Smooth muscle cell (in vitro differentiated cells): ENCODE measurements at regions not wholly inside any gene's neighbourhood (a gene's known extent, or its start where the extent isn't known, plus 50 kb on each side); places are given as distances from the start of the nearest gene placed in this dataset.

Experiments used
- DNase-seq: peaks from one replicate; lab custom pipeline; 2025; ENCODE audit not compliant: unreplicated experiment; lab: John Stamatoyannopoulos, UW
- H2AFZ ChIP-seq: fragments of 200-600 bp; sonication (generic); 2 replicates; pipeline ENCODE4 v1.6.0; 2016; ENCODE audit warnings: antibody characterized with exemption, low read depth, mild to moderate bottlenecking
- H3F3A ChIP-seq: fragments of 200-600 bp; sonication (generic); 2 replicates; pipeline ENCODE4 v1.6.0; 2017; ENCODE audit warnings: antibody characterized with exemption, low read depth
- H3K27ac ChIP-seq: fragments of 200-600 bp; sonication (generic); 2 replicates; pipeline ENCODE4 v1.5.1; 2016; ENCODE audit warnings: low read depth, mild to moderate bottlenecking
- H3K27me3 ChIP-seq: fragments of 200-600 bp; sonication (generic); 2 replicates; pipeline ENCODE4 v1.6.1; 2016; ENCODE audit warnings: low read depth, mild to moderate bottlenecking
- H3K36me3 ChIP-seq: fragments of 200-600 bp; sonication (generic); 2 replicates; pipeline ENCODE4 v1.5.1; 2016; ENCODE audit warnings: low read depth
- H3K4me1 ChIP-seq: fragments of 200-600 bp; sonication (generic); 2 replicates; pipeline ENCODE4 v1.5.1; 2016; ENCODE audit warnings: low read depth
- H3K4me2 ChIP-seq: fragments of 200-600 bp; sonication (generic); 2 replicates; pipeline ENCODE4 v1.6.0; 2016; ENCODE audit warnings: mild to moderate bottlenecking
- H3K4me3 ChIP-seq: fragments of 200-600 bp; sonication (generic); 2 replicates; pipeline ENCODE4 v1.5.1; 2016; ENCODE audit warnings: mild to moderate bottlenecking
- H3K79me2 ChIP-seq: fragments of 200-600 bp; sonication (generic); 2 replicates; pipeline ENCODE4 v1.6.0; 2016; ENCODE audit warnings: low read depth, mild to moderate bottlenecking
- H3K9ac ChIP-seq: fragments of 200-600 bp; sonication (generic); 2 replicates; pipeline ENCODE4 v1.6.0; 2016; ENCODE audit warnings: low read depth
- H3K9me3 ChIP-seq: fragments of 200-600 bp; sonication (generic); replicated peaks from 2 replicates; pipeline ENCODE4 v1.5.1; 2016; ENCODE audit warnings: low read depth
- H4K20me1 ChIP-seq: fragments of 200-600 bp; sonication (generic); 2 replicates; pipeline ENCODE4 v1.6.0; 2016; ENCODE audit warnings: low read depth
- WGBS: methylation state at CpG from one replicate; pipeline ENCODE4 v1.1.7; 2016; ENCODE audit warnings: low lambda C conversion rate; 5-methylcytosine and 5-hydroxymethylcytosine counted together
- TF ChIP-seq, protein P1 (sequence below): fragments of 200-600 bp; sonication (generic); IDR thresholded peaks from 2 replicates; pipeline ENCODE4 v1.5.1; 2017; ENCODE audit warnings: borderline replicate concordance, mild to moderate bottlenecking, antibody characterized with exemption; ENCODE audit not compliant: insufficient read depth, poor library complexity, severe bottlenecking

DNA sequence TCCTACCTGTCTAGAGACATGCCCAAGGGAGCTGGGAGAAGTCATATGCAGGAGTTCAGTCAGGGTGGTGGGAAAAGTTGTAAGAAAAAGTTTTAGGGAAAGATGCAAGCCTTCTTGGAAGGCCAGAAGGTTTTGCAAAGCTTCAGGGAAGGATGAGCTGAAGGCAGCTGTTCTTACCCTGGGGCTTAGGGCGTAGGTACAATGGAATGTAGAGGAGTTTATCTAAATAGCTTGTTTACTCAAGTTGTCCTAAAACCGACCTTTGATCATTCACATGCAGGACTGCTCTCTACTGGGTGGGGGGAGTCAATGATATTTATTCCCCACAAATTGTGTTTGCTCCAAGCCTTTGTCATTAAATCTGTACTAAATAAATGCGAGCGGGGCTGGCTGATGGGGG is 277.0 kb downstream of the CRPPA start:
- no peak for DNase-seq
- Histone ChIP-seq H2AFZ (no peak overlapping the region), H3K27me3 (no peaks in the 10 kb centered on the region), H3K4me2 (no peak overlapping the region), H3K27ac (no peak overlapping the region), H3K4me3 (no peak overlapping the region), H3K9ac (no peak overlapping the region), H3K9me3 (no peaks in the 10 kb centered on the region), H3K4me1 (no peaks in the 10 kb centered on the region), H3F3A (no peaks in the 10 kb centered on the region), H4K20me1 (no peaks in the 10 kb centered on the region), H3K36me3 (no peaks in the 10 kb centered on the region), H3K79me2 (no peaks in the 10 kb centered on the region)
- WGBS: 89% methylated on average over 4 of the region's 4 CpGs
- TF ChIP-seq, protein P1, sequence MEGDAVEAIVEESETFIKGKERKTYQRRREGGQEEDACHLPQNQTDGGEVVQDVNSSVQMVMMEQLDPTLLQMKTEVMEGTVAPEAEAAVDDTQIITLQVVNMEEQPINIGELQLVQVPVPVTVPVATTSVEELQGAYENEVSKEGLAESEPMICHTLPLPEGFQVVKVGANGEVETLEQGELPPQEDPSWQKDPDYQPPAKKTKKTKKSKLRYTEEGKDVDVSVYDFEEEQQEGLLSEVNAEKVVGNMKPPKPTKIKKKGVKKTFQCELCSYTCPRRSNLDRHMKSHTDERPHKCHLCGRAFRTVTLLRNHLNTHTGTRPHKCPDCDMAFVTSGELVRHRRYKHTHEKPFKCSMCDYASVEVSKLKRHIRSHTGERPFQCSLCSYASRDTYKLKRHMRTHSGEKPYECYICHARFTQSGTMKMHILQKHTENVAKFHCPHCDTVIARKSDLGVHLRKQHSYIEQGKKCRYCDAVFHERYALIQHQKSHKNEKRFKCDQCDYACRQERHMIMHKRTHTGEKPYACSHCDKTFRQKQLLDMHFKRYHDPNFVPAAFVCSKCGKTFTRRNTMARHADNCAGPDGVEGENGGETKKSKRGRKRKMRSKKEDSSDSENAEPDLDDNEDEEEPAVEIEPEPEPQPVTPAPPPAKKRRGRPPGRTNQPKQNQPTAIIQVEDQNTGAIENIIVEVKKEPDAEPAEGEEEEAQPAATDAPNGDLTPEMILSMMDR: no peak

DNA sequence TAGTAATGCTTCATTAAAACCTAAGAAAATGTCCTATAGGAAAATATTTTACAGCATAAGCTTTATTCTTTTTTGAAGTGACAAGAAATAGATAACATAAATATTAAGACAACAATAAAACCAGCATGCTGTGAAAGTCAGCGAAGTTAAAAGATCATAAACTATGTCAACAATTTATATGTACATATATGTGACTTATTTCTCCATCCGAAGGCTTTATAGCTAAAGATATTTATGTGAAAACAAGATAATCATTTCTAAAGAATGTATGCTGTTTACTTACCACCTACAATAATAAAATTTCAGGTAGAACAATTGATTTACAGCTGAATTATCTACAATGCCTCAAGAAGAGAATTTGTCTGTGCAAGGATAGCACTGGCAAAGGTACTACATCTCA is 283.4 kb downstream of the CRPPA start:
- Histone ChIP-seq H3K9me3 (no peaks in the 10 kb centered on the region), H3K4me1 (no peaks in the 10 kb centered on the region), H3F3A (no peaks in the 10 kb centered on the region), H3K27me3 (no peaks in the 10 kb centered on the region), H3K27ac (no peak overlapping the region), H3K4me2 (no peak overlapping the region), H4K20me1 (no peaks in the 10 kb centered on the region), H3K79me2 (no peaks in the 10 kb centered on the region), H3K36me3 (no peaks in the 10 kb centered on the region), H3K9ac (no peak overlapping the region), H2AFZ (no peak overlapping the region), H3K4me3 (no peak overlapping the region)
- DNase-seq: no peak
- 90% methylated on average over 2 of the region's 2 CpGs for WGBS
- TF ChIP-seq, protein P1: no peak

DNA sequence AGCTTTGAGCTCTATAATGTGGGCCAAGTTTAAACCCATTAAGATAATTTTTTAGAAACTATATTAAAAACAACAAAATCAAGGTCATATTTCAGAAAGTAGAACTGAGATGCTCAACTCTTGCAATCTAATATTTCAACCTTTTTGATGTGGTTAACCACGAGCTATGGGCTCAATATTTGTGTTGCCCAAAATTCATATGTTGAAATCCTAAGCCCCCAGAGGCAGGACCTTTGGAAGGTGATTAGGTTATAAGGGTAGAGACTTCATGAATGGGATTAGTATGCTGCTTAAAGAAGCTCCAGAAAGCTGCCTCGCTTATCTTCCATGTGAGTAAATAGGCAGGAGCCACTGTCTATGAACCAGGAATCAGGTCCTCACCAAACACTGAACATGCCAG is 284.4 kb downstream of the CRPPA start:
- Histone ChIP-seq H3K4me3 (no peak overlapping the region), H3K4me2 (no peak overlapping the region), H3F3A (no peaks in the 10 kb centered on the region), H3K27me3 (no peaks in the 10 kb centered on the region), H3K4me1 (no peaks in the 10 kb centered on the region), H3K79me2 (no peaks in the 10 kb centered on the region), H3K36me3 (no peaks in the 10 kb centered on the region), H4K20me1 (no peaks in the 10 kb centered on the region), H3K9ac (no peak overlapping the region), H2AFZ (no peak overlapping the region), H3K9me3 (no peaks in the 10 kb centered on the region), H3K27ac (no peak overlapping the region)
- DNase-seq: no peak
- TF ChIP-seq, protein P1: no peak
- 66% methylated on average over 2 of the region's 2 CpGs for WGBS

DNA sequence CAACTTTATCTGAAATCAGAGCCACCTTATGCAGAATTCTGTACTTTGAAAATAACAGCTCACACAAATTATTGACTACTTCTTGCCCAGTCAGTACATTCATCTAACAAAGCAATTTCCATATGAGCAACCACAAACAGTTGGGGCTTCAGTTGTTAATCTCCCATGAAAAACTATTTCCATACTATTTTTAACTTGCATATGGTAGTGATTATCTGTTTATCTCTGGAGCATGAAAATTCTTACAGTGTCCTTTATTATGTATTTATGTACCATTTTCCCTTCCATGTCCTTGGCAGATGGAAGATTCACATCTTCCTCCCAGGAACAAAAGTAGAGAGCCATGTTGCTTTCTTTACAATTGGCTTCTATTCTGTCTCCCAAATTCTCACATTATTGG is 285.7 kb downstream of the CRPPA start:
- H3K4me1 ChIP-seq: no peaks in the 10 kb centered on the region
- no peaks in the 10 kb centered on the region for H3K36me3 ChIP-seq
- H3K9me3 ChIP-seq: no peaks in the 10 kb centered on the region
- no peak for DNase-seq
- H3K27me3 ChIP-seq: no peaks in the 10 kb centered on the region
- no peak overlapping the region for H2AFZ ChIP-seq
- H4K20me1 ChIP-seq: no peaks in the 10 kb centered on the region
- no peaks in the 10 kb centered on the region for H3K79me2 ChIP-seq
- no peaks in the 10 kb centered on the region for H3F3A ChIP-seq
- H3K4me3 ChIP-seq: no peak overlapping the region
- no peak overlapping the region for H3K9ac ChIP-seq
- TF ChIP-seq, protein P1: no peak
- H3K4me2 ChIP-seq: no peak overlapping the region
- H3K27ac ChIP-seq: no peak overlapping the region
